H54 (cell line): ENCODE measurements at regions not wholly inside any gene's neighbourhood (a gene's known extent, or its start where the extent isn't known, plus 50 kb on each side); places are given as distances from the start of the nearest gene placed in this dataset.
"Not testable (repeated sequence)": the region's sequence is repeated elsewhere in the genome, so short reads cannot be mapped to it uniquely, and the experiment has no call there.

Source experiments
- DNase-seq: peaks from one replicate; pipeline ENCODE4 v3.0.0; 2011; ENCODE audit warnings: low spot score, mixed read lengths; ENCODE audit not compliant: insufficient read length
- FAIRE-seq: peaks from 3 replicates; lab custom pipeline; 2011; peaks lifted over from hg19 to GRCh38; lab: Jason Lieb, UNC
- POLR2A ChIP-seq: IDR thresholded peaks from 2 replicates; pipeline ENCODE4 v1.6.1; 2011; ENCODE audit warnings: low read depth, mild to moderate bottlenecking, low read length

- DNase-seq (no peak), FAIRE-seq (no peak)
These were observed 548.8 kb upstream of the SMC2 start for GRCh38 chr9:103545260-103545659.

GRCh38 chr9:103552712-103553111, 541.4 kb upstream of the SMC2 start:
- DNase-seq (no peak), FAIRE-seq (peak; percentile 20)
- no peak for TF ChIP-seq POLR2A

More at GRCh38 chr9:103545260-103545659, 548.8 kb upstream of the SMC2 start:
- no peak for TF ChIP-seq POLR2A

- DNase-seq (no peak), FAIRE-seq (peak; percentile 15)
- TF ChIP-seq POLR2A: no peak
These were observed 520.1 kb upstream of the SMC2 start for GRCh38 chr9:103574056-103574455.

GRCh38 chr9:103586721-103587120, 507.4 kb upstream of the SMC2 start:
- TF ChIP-seq POLR2A: no peak
- DNase-seq (no peak), FAIRE-seq (no peak)

GRCh38 chr9:103601287-103601686, 492.8 kb upstream of the SMC2 start:
- FAIRE-seq (no peak), DNase-seq (no peak)
- TF ChIP-seq POLR2A: no peak

- not testable (repeated sequence) for FAIRE-seq, DNase-seq
These were observed 482.2 kb upstream of the SMC2 start for GRCh38 chr9:103611950-103612349.

GRCh38 chr9:103615994-103616393, 478.1 kb upstream of the SMC2 start:
- DNase-seq (no peak), FAIRE-seq (no peak)
- no peak for TF ChIP-seq POLR2A

GRCh38 chr9:103617046-103617445, 477.1 kb upstream of the SMC2 start:
- no peak for TF ChIP-seq POLR2A
- FAIRE-seq (no peak), DNase-seq (no peak)

- peak; percentile 60 for FAIRE-seq
- DNase-seq: no peak
- no peak for TF ChIP-seq POLR2A
These were observed 468.8 kb upstream of the SMC2 start for GRCh38 chr9:103625161-103625804.

- TF ChIP-seq POLR2A: no peak
- DNase-seq (no peak), FAIRE-seq (no peak)
These were observed 466.4 kb upstream of the SMC2 start for GRCh38 chr9:103627731-103628130.

GRCh38 chr9:103649086-103649485, 445.0 kb upstream of the SMC2 start:
- TF ChIP-seq POLR2A: no peak
- FAIRE-seq (no peak), DNase-seq (no peak)

GRCh38 chr9:103658156-103658555, 436.0 kb upstream of the SMC2 start:
- FAIRE-seq (no peak), DNase-seq (no peak)
- no peak for TF ChIP-seq POLR2A

- FAIRE-seq: peak; percentile 20
- DNase-seq: no peak
- no peak for TF ChIP-seq POLR2A
These were observed 433.3 kb upstream of the SMC2 start for GRCh38 chr9:103660830-103661229.

- no peak for TF ChIP-seq POLR2A
- DNase-seq (no peak), FAIRE-seq (no peak)
These were observed 432.4 kb upstream of the SMC2 start for GRCh38 chr9:103661663-103662062.

- DNase-seq (no peak), FAIRE-seq (no peak)
- TF ChIP-seq POLR2A: no peak
These were observed 424.8 kb upstream of the SMC2 start for GRCh38 chr9:103669296-103669695.
